Liver (tissue), 3 donors: ENCODE measurements at regions not wholly inside any gene's neighbourhood (a gene's known extent, or its start where the extent isn't known, plus 50 kb on each side); places are given as distances from the start of the nearest gene placed in this dataset.

ENCODE experiments used
- GABPA ChIP-seq, 2 donors: IDR thresholded peaks in 1 of 2; conservative IDR thresholded peaks in 1 of 2; 2 replicates each; pipeline ENCODE4 v1.6.1; 2016; ENCODE audit warnings: antibody characterized with exemption in 2 of 2, mild to moderate bottlenecking in 1 of 2, moderate library complexity in 1 of 2
- JUND ChIP-seq, 2 donors: IDR thresholded peaks; 2 replicates each; pipeline ENCODE4 v1.6.1; 2016; ENCODE audit warnings: antibody characterized with exemption in 2 of 2
- SP1 ChIP-seq: IDR thresholded peaks from 2 replicates; pipeline ENCODE4 v1.6.1; 2018; ENCODE audit warnings: antibody characterized with exemption, mild to moderate bottlenecking
- TAF1 ChIP-seq: conservative IDR thresholded peaks from 2 replicates; pipeline ENCODE4 v1.6.1; 2016; ENCODE audit warnings: antibody characterized with exemption, mild to moderate bottlenecking
- YY1 ChIP-seq: IDR thresholded peaks from 2 replicates; pipeline ENCODE4 v1.6.1; 2016; ENCODE audit warnings: antibody characterized with exemption, mild to moderate bottlenecking
- TF ChIP-seq, protein P1 (sequence below): fragments of 150-350 bp; IDR thresholded peaks from 2 replicates; pipeline ENCODE4 v1.5.1; 2017; ENCODE audit warnings: improper control_type of control experiment, low read depth, low read length; ENCODE audit not compliant: missing input control
- TF ChIP-seq, protein P2 (sequence below): IDR thresholded peaks from 2 replicates; pipeline ENCODE4 v1.6.1; 2016; ENCODE audit warnings: antibody characterized with exemption
- TF ChIP-seq, protein P3 (sequence below): IDR thresholded peaks from 2 replicates; pipeline ENCODE4 v1.6.1; 2016; ENCODE audit warnings: antibody characterized with exemption
- TF ChIP-seq, protein P4 (sequence below): IDR thresholded peaks from 2 replicates; pipeline ENCODE4 v1.6.1; 2016; ENCODE audit warnings: antibody characterized with exemption, mild to moderate bottlenecking
- donor health status: healthy.
- donor health status: healthy.

DNA sequence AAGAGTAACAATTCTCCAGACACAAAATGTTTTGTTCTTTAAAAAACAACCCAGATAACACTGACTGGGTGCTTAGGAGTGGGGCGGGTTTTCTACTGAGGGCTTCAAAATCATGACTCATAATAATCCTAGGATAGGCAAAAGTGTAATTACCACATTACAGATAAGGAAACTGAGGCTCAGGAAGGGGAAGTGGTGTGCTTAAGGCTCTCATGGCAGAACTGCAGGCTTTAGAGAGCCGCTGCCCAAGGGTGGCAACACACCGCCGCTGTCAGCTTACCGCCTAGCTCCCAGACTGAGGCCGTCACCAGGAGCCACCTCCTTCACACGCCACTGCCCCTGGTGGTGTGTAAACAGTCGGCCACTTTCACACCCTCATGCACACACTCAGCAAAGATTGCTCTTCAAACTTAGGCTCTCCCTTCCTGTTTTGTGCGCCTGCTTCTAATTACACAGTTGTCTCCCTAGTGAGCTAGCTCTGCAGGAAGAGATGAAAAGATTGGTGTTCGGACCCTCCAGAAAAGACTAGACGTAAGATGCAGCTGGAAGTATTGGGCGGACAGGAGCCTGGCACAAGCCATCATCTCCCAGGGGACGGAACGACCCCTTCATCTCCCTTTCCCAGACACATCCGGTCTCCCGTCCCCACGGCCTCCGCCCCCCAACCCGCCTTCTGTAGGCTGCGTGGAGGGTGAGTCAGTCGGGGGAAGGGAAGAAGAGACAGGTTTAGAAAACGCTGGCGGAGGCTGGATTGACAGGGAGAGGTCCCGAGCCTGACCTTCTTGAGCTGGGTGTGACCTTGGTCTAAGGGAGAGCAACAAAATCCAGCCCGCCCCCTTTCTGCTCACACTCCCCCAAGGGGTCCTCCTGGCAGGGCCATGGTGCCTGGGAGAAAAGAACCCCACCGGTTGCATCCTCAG lies 162.7 kb downstream of the SYK start:
- TF ChIP-seq YY1 (no peak), JUND (IDR thresholded peaks at IDR 0.05) (no peak), TAF1 (no peak), GABPA (IDR thresholded peaks at IDR 0.05 in 1 of 2, conservative IDR thresholded peaks at IDR 0.05 in 1 of 2) (no peak), SP1 (no peak)
- TF ChIP-seq, protein P1, sequence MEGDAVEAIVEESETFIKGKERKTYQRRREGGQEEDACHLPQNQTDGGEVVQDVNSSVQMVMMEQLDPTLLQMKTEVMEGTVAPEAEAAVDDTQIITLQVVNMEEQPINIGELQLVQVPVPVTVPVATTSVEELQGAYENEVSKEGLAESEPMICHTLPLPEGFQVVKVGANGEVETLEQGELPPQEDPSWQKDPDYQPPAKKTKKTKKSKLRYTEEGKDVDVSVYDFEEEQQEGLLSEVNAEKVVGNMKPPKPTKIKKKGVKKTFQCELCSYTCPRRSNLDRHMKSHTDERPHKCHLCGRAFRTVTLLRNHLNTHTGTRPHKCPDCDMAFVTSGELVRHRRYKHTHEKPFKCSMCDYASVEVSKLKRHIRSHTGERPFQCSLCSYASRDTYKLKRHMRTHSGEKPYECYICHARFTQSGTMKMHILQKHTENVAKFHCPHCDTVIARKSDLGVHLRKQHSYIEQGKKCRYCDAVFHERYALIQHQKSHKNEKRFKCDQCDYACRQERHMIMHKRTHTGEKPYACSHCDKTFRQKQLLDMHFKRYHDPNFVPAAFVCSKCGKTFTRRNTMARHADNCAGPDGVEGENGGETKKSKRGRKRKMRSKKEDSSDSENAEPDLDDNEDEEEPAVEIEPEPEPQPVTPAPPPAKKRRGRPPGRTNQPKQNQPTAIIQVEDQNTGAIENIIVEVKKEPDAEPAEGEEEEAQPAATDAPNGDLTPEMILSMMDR: no peak
- TF ChIP-seq, protein P2, sequence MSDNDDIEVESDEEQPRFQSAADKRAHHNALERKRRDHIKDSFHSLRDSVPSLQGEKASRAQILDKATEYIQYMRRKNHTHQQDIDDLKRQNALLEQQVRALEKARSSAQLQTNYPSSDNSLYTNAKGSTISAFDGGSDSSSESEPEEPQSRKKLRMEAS: no peak
- TF ChIP-seq, protein P3, sequence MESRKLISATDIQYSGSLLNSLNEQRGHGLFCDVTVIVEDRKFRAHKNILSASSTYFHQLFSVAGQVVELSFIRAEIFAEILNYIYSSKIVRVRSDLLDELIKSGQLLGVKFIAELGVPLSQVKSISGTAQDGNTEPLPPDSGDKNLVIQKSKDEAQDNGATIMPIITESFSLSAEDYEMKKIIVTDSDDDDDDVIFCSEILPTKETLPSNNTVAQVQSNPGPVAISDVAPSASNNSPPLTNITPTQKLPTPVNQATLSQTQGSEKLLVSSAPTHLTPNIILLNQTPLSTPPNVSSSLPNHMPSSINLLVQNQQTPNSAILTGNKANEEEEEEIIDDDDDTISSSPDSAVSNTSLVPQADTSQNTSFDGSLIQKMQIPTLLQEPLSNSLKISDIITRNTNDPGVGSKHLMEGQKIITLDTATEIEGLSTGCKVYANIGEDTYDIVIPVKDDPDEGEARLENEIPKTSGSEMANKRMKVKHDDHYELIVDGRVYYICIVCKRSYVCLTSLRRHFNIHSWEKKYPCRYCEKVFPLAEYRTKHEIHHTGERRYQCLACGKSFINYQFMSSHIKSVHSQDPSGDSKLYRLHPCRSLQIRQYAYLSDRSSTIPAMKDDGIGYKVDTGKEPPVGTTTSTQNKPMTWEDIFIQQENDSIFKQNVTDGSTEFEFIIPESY: no peak
- TF ChIP-seq, protein P4, sequence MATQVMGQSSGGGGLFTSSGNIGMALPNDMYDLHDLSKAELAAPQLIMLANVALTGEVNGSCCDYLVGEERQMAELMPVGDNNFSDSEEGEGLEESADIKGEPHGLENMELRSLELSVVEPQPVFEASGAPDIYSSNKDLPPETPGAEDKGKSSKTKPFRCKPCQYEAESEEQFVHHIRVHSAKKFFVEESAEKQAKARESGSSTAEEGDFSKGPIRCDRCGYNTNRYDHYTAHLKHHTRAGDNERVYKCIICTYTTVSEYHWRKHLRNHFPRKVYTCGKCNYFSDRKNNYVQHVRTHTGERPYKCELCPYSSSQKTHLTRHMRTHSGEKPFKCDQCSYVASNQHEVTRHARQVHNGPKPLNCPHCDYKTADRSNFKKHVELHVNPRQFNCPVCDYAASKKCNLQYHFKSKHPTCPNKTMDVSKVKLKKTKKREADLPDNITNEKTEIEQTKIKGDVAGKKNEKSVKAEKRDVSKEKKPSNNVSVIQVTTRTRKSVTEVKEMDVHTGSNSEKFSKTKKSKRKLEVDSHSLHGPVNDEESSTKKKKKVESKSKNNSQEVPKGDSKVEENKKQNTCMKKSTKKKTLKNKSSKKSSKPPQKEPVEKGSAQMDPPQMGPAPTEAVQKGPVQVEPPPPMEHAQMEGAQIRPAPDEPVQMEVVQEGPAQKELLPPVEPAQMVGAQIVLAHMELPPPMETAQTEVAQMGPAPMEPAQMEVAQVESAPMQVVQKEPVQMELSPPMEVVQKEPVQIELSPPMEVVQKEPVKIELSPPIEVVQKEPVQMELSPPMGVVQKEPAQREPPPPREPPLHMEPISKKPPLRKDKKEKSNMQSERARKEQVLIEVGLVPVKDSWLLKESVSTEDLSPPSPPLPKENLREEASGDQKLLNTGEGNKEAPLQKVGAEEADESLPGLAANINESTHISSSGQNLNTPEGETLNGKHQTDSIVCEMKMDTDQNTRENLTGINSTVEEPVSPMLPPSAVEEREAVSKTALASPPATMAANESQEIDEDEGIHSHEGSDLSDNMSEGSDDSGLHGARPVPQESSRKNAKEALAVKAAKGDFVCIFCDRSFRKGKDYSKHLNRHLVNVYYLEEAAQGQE: no peak
